ENCODE measurements at regions not wholly inside any gene's neighbourhood (a gene's known extent, or its start where the extent isn't known, plus 50 kb on each side); places are given as distances from the start of the nearest gene placed in this dataset.

GRCh38 chr1:119204197-119204960 lies 63.9 kb upstream of the WARS2 start:
- TF ChIP-seq TCF7L2 (IDR thresholded peaks at IDR 0.05; ENCODE audit: low read depth, low read length) (no peak), GABPA (tag; conservative IDR thresholded peaks at IDR 0.05; ENCODE audit: low read depth) (no peak), JUND (IDR thresholded peaks at IDR 0.05; ENCODE audit: borderline replicate concordance, low read depth, low read length) (no peak), JUND (tag; IDR thresholded peaks at IDR 0.05; ENCODE audit: borderline replicate concordance, low read depth, low read length) (no peak), SLC30A9 (CRISPR knock-in tag; IDR thresholded peaks at IDR 0.05) (no peak)
- TF ChIP-seq, protein P1, sequence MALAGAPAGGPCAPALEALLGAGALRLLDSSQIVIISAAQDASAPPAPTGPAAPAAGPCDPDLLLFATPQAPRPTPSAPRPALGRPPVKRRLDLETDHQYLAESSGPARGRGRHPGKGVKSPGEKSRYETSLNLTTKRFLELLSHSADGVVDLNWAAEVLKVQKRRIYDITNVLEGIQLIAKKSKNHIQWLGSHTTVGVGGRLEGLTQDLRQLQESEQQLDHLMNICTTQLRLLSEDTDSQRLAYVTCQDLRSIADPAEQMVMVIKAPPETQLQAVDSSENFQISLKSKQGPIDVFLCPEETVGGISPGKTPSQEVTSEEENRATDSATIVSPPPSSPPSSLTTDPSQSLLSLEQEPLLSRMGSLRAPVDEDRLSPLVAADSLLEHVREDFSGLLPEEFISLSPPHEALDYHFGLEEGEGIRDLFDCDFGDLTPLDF (CRISPR knock-in tag; IDR thresholded peaks at IDR 0.05) = no peak
- TF ChIP-seq, protein P2, sequence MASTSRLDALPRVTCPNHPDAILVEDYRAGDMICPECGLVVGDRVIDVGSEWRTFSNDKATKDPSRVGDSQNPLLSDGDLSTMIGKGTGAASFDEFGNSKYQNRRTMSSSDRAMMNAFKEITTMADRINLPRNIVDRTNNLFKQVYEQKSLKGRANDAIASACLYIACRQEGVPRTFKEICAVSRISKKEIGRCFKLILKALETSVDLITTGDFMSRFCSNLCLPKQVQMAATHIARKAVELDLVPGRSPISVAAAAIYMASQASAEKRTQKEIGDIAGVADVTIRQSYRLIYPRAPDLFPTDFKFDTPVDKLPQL (IDR thresholded peaks at IDR 0.05; ENCODE audit: extremely low read depth, insufficient read length) = no peak
- TF ChIP-seq, protein P3, sequence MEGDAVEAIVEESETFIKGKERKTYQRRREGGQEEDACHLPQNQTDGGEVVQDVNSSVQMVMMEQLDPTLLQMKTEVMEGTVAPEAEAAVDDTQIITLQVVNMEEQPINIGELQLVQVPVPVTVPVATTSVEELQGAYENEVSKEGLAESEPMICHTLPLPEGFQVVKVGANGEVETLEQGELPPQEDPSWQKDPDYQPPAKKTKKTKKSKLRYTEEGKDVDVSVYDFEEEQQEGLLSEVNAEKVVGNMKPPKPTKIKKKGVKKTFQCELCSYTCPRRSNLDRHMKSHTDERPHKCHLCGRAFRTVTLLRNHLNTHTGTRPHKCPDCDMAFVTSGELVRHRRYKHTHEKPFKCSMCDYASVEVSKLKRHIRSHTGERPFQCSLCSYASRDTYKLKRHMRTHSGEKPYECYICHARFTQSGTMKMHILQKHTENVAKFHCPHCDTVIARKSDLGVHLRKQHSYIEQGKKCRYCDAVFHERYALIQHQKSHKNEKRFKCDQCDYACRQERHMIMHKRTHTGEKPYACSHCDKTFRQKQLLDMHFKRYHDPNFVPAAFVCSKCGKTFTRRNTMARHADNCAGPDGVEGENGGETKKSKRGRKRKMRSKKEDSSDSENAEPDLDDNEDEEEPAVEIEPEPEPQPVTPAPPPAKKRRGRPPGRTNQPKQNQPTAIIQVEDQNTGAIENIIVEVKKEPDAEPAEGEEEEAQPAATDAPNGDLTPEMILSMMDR (IDR thresholded peaks at IDR 0.05 in 2 of 3, conservative IDR thresholded peaks at IDR 0.05 in 1 of 3; ENCODE audit: insufficient read depth in 2 of 3, low read depth in 1 of 3, low read length in 3 of 3) = no peak
